ENCODE measurements at regions not wholly inside any gene's neighbourhood (a gene's known extent, or its start where the extent isn't known, plus 50 kb on each side); places are given as distances from the start of the nearest gene placed in this dataset.
A peak's percentile ranks its signal among the peaks of the same experiment; 100 is the strongest.
"Not testable (repeated sequence)": the region's sequence is repeated elsewhere in the genome, so short reads cannot be mapped to it uniquely, and the experiment has no call there.

DNA sequence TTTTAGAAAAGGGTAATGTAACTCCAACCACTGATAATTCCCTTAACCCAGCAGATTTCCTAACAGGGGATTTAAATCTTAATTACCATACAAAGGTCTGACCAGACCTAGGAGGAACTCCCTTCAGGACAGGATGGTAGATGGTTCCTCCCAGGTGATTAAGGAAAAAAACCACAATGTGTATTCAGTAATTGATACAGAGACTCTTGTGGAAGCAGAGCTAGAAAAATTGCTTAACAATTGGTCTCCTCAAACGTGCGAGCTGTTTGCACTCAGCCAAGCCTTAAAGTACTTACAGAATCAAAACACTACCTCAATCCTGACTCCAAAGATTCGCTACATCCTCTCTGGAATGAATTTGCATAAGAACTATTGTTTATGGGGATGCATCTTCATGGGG lies 2027.1 kb downstream of the OLFM4 start:
- Mint-ChIP-seq H3K27me3 (ENCODE audit: low read depth) (peaks cover 40% of the 10 kb centered on the region), H3K9me3 (peaks cover 22% of the 10 kb centered on the region), H3K36me3 (peaks cover 47% of the 10 kb centered on the region), H3K4me1 (peaks cover 27% of the 10 kb centered on the region)
- not testable (repeated sequence) for H3K27ac Mint-ChIP-seq; DNase-seq (ENCODE audit: low spot score); H3K4me3 Mint-ChIP-seq; ATAC-seq
- POLR2A ChIA-PET, result interaction anchor here (0.7 kb wide), 1 partner anchor 188 kb away, joined by 8 read pairs; no protein-coding TSS in a partner anchor
- TF ChIP-seq, protein P1, sequence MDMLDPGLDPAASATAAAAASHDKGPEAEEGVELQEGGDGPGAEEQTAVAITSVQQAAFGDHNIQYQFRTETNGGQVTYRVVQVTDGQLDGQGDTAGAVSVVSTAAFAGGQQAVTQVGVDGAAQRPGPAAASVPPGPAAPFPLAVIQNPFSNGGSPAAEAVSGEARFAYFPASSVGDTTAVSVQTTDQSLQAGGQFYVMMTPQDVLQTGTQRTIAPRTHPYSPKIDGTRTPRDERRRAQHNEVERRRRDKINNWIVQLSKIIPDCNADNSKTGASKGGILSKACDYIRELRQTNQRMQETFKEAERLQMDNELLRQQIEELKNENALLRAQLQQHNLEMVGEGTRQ (CRISPR knock-in tag; IDR thresholded peaks at IDR 0.05), result 0 out of 2 replicates have a peak, but pooled peaks have one; percentile 5
- CTCF ChIA-PET, result interaction anchor here (0.7 kb wide), 1 partner anchor 1273 kb away, joined by 5 read pairs; no protein-coding TSS in a partner anchor

DNA sequence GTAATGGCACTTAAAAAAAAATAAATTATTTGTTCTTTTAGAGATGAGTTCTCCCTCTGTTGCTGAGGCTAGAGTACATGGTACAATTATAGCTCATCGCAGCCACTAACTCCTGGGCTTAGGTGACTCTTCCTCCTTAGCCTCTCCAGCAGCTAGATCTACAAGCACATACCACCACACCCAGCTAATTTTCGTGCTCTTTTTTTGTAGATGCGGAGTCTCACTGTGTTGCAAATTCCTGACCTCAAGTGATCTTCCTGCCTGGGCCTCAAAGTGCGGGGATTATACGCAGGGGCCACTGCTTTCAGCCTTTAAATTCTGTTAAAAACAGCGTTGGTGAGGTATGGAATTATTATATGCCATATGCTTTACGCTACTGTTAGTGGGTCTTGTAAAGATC lies 2034.0 kb downstream of the OLFM4 start:
- DNase-seq (ENCODE audit: low spot score), result no peak
- POLR2A ChIA-PET, result no interaction called here
- peak; percentile 81 for ATAC-seq
- Mint-ChIP-seq H3K4me3 (no peak overlapping the region), H3K27ac (peak overlapping the region; percentile 45; the same call in 1 of the 2 replicates), H3K27me3 (ENCODE audit: low read depth) (peaks cover 12% of the 10 kb centered on the region), H3K4me1 (peaks cover 19% of the 10 kb centered on the region), H3K36me3 (peaks cover 20% of the 10 kb centered on the region), H3K9me3 (peaks cover 8% of the 10 kb centered on the region)
- CTCF ChIA-PET, result no interaction called here
- no peak for TF ChIP-seq FOXK1 (CRISPR knock-in tag; IDR thresholded peaks at IDR 0.05)
- TF ChIP-seq OVOL2 (CRISPR knock-in tag; IDR thresholded peaks at IDR 0.05; ENCODE audit: borderline replicate concordance), result no peak
- no peak for TF ChIP-seq ELF4 (CRISPR knock-in tag; IDR thresholded peaks at IDR 0.05; ENCODE audit: low read depth)
- TF ChIP-seq, protein P2, sequence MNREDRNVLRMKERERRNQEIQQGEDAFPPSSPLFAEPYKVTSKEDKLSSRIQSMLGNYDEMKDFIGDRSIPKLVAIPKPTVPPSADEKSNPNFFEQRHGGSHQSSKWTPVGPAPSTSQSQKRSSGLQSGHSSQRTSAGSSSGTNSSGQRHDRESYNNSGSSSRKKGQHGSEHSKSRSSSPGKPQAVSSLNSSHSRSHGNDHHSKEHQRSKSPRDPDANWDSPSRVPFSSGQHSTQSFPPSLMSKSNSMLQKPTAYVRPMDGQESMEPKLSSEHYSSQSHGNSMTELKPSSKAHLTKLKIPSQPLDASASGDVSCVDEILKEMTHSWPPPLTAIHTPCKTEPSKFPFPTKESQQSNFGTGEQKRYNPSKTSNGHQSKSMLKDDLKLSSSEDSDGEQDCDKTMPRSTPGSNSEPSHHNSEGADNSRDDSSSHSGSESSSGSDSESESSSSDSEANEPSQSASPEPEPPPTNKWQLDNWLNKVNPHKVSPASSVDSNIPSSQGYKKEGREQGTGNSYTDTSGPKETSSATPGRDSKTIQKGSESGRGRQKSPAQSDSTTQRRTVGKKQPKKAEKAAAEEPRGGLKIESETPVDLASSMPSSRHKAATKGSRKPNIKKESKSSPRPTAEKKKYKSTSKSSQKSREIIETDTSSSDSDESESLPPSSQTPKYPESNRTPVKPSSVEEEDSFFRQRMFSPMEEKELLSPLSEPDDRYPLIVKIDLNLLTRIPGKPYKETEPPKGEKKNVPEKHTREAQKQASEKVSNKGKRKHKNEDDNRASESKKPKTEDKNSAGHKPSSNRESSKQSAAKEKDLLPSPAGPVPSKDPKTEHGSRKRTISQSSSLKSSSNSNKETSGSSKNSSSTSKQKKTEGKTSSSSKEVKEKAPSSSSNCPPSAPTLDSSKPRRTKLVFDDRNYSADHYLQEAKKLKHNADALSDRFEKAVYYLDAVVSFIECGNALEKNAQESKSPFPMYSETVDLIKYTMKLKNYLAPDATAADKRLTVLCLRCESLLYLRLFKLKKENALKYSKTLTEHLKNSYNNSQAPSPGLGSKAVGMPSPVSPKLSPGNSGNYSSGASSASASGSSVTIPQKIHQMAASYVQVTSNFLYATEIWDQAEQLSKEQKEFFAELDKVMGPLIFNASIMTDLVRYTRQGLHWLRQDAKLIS (CRISPR knock-in tag; IDR thresholded peaks at IDR 0.05; ENCODE audit: borderline replicate concordance), result no peak
- TF ChIP-seq, protein P3, sequence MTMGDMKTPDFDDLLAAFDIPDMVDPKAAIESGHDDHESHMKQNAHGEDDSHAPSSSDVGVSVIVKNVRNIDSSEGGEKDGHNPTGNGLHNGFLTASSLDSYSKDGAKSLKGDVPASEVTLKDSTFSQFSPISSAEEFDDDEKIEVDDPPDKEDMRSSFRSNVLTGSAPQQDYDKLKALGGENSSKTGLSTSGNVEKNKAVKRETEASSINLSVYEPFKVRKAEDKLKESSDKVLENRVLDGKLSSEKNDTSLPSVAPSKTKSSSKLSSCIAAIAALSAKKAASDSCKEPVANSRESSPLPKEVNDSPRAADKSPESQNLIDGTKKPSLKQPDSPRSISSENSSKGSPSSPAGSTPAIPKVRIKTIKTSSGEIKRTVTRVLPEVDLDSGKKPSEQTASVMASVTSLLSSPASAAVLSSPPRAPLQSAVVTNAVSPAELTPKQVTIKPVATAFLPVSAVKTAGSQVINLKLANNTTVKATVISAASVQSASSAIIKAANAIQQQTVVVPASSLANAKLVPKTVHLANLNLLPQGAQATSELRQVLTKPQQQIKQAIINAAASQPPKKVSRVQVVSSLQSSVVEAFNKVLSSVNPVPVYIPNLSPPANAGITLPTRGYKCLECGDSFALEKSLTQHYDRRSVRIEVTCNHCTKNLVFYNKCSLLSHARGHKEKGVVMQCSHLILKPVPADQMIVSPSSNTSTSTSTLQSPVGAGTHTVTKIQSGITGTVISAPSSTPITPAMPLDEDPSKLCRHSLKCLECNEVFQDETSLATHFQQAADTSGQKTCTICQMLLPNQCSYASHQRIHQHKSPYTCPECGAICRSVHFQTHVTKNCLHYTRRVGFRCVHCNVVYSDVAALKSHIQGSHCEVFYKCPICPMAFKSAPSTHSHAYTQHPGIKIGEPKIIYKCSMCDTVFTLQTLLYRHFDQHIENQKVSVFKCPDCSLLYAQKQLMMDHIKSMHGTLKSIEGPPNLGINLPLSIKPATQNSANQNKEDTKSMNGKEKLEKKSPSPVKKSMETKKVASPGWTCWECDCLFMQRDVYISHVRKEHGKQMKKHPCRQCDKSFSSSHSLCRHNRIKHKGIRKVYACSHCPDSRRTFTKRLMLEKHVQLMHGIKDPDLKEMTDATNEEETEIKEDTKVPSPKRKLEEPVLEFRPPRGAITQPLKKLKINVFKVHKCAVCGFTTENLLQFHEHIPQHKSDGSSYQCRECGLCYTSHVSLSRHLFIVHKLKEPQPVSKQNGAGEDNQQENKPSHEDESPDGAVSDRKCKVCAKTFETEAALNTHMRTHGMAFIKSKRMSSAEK (CRISPR knock-in tag; IDR thresholded peaks at IDR 0.05; ENCODE audit: borderline replicate concordance), result no peak
- TF ChIP-seq, protein P4, sequence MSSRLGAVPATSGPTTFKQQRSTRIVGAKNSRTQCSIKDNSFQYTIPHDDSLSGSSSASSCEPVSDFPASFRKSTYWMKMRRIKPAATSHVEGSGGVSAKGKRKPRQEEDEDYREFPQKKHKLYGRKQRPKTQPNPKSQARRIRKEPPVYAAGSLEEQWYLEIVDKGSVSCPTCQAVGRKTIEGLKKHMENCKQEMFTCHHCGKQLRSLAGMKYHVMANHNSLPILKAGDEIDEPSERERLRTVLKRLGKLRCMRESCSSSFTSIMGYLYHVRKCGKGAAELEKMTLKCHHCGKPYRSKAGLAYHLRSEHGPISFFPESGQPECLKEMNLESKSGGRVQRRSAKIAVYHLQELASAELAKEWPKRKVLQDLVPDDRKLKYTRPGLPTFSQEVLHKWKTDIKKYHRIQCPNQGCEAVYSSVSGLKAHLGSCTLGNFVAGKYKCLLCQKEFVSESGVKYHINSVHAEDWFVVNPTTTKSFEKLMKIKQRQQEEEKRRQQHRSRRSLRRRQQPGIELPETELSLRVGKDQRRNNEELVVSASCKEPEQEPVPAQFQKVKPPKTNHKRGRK (CRISPR knock-in tag; IDR thresholded peaks at IDR 0.05; ENCODE audit: borderline replicate concordance), result no peak
- TF ChIP-seq, protein P5, sequence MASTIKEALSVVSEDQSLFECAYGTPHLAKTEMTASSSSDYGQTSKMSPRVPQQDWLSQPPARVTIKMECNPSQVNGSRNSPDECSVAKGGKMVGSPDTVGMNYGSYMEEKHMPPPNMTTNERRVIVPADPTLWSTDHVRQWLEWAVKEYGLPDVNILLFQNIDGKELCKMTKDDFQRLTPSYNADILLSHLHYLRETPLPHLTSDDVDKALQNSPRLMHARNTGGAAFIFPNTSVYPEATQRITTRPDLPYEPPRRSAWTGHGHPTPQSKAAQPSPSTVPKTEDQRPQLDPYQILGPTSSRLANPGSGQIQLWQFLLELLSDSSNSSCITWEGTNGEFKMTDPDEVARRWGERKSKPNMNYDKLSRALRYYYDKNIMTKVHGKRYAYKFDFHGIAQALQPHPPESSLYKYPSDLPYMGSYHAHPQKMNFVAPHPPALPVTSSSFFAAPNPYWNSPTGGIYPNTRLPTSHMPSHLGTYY (CRISPR knock-in tag; IDR thresholded peaks at IDR 0.05), result no peak
- TF ChIP-seq NR1H2 (CRISPR knock-in tag; IDR thresholded peaks at IDR 0.05), result no peak
- no peak for TF ChIP-seq ZNF317 (CRISPR knock-in tag; IDR thresholded peaks at IDR 0.05; ENCODE audit: borderline replicate concordance, low read depth)
